ENCODE measurements at regions not wholly inside any gene's neighbourhood (a gene's known extent, or its start where the extent isn't known, plus 50 kb on each side); places are given as distances from the start of the nearest gene placed in this dataset.

DNA sequence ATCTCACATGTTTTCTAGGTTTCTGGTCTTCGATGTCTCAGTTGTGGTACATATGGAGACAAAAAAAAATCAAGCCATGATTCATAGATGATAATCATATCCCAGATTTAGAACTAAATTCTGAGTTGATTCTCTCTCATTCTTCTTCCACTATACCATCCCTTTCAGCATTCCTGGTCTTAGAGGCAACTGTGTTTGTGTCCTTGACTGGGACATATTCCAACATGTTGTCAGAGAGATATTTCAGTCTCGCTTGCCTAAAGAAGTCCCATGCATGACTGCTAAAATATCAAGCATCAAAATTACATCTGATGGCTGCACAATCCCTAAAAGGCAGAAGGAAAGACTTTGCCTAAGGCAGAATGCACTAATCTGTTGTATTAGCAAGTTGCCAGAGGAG, 236.6 kb downstream of the PSAT1 start:
- TF ChIP-seq EP300 (IDR thresholded peaks at IDR 0.05) = no peak
- TF ChIP-seq, protein P1, sequence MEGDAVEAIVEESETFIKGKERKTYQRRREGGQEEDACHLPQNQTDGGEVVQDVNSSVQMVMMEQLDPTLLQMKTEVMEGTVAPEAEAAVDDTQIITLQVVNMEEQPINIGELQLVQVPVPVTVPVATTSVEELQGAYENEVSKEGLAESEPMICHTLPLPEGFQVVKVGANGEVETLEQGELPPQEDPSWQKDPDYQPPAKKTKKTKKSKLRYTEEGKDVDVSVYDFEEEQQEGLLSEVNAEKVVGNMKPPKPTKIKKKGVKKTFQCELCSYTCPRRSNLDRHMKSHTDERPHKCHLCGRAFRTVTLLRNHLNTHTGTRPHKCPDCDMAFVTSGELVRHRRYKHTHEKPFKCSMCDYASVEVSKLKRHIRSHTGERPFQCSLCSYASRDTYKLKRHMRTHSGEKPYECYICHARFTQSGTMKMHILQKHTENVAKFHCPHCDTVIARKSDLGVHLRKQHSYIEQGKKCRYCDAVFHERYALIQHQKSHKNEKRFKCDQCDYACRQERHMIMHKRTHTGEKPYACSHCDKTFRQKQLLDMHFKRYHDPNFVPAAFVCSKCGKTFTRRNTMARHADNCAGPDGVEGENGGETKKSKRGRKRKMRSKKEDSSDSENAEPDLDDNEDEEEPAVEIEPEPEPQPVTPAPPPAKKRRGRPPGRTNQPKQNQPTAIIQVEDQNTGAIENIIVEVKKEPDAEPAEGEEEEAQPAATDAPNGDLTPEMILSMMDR (IDR thresholded peaks at IDR 0.05) = no peak
- TF ChIP-seq POLR2A (IDR thresholded peaks at IDR 0.05) = no peak
